ENCODE measurements at regions not wholly inside any gene's neighbourhood (a gene's known extent, or its start where the extent isn't known, plus 50 kb on each side); places are given as distances from the start of the nearest gene placed in this dataset.

- no peaks in the 10 kb centered on the region for H3K36me3 ChIP-seq (replicated peaks; ENCODE audit: low read depth, low read length)
- no peak overlapping the region for H2AFZ ChIP-seq (ENCODE audit: low read depth, low read length)
- H4K20me1 ChIP-seq (ENCODE audit: insufficient read depth, low read length) = no peaks in the 10 kb centered on the region
- H3K9ac ChIP-seq (ENCODE audit: low read length) = no peak overlapping the region
- H3K27me3 ChIP-seq (ENCODE audit: low read depth, low read length) = no peaks in the 10 kb centered on the region
- H3K4me2 ChIP-seq (ENCODE audit: low read length) = no peak overlapping the region
- H3K9me3 ChIP-seq (ENCODE audit: insufficient read depth, low read length) = no peaks in the 10 kb centered on the region
- H3K4me1 ChIP-seq (ENCODE audit: low read length) = no peaks in the 10 kb centered on the region
- H3K79me2 ChIP-seq (ENCODE audit: low read length) = no peaks in the 10 kb centered on the region
- H3K27ac ChIP-seq (ENCODE audit: low read length) = no peak overlapping the region
- H3K4me3 ChIP-seq (ENCODE audit: low read length) = no peak overlapping the region
- TF ChIP-seq CTCF (IDR thresholded peaks at IDR 0.05; ENCODE audit: low read depth, low read length) = no peak
- no peak for TF ChIP-seq EZH2phosphoT487 (IDR thresholded peaks at IDR 0.05; ENCODE audit: low read depth)
These were observed 297.6 kb upstream of the C2CD4B start for GRCh38 chr15:62462721-62463120.

GRCh38 chr15:62464705-62465104, 299.6 kb upstream of the C2CD4B start:
- Histone ChIP-seq H3K9ac (ENCODE audit: low read length) (no peak overlapping the region), H4K20me1 (ENCODE audit: insufficient read depth, low read length) (no peaks in the 10 kb centered on the region), H3K36me3 (replicated peaks; ENCODE audit: low read depth, low read length) (no peaks in the 10 kb centered on the region), H3K4me3 (ENCODE audit: low read length) (no peak overlapping the region), H2AFZ (ENCODE audit: low read depth, low read length) (no peak overlapping the region), H3K9me3 (ENCODE audit: insufficient read depth, low read length) (no peaks in the 10 kb centered on the region), H3K79me2 (ENCODE audit: low read length) (no peaks in the 10 kb centered on the region), H3K4me1 (ENCODE audit: low read length) (no peaks in the 10 kb centered on the region), H3K27me3 (ENCODE audit: low read depth, low read length) (no peaks in the 10 kb centered on the region), H3K4me2 (ENCODE audit: low read length) (no peak overlapping the region), H3K27ac (ENCODE audit: low read length) (no peak overlapping the region)
- TF ChIP-seq EZH2phosphoT487 (IDR thresholded peaks at IDR 0.05; ENCODE audit: low read depth) = no peak
- no peak for TF ChIP-seq CTCF (IDR thresholded peaks at IDR 0.05; ENCODE audit: low read depth, low read length)

- Histone ChIP-seq H3K27me3 (ENCODE audit: low read depth, low read length) (no peaks in the 10 kb centered on the region), H3K4me3 (ENCODE audit: low read length) (no peak overlapping the region), H3K4me2 (ENCODE audit: low read length) (no peak overlapping the region), H3K79me2 (ENCODE audit: low read length) (no peaks in the 10 kb centered on the region), H3K9me3 (ENCODE audit: insufficient read depth, low read length) (no peaks in the 10 kb centered on the region), H4K20me1 (ENCODE audit: insufficient read depth, low read length) (no peaks in the 10 kb centered on the region), H2AFZ (ENCODE audit: low read depth, low read length) (no peak overlapping the region), H3K27ac (ENCODE audit: low read length) (no peak overlapping the region), H3K4me1 (ENCODE audit: low read length) (peaks cover 3% of the 10 kb centered on the region), H3K9ac (ENCODE audit: low read length) (no peak overlapping the region), H3K36me3 (replicated peaks; ENCODE audit: low read depth, low read length) (no peaks in the 10 kb centered on the region)
- TF ChIP-seq EZH2phosphoT487 (IDR thresholded peaks at IDR 0.05; ENCODE audit: low read depth) (no peak), CTCF (IDR thresholded peaks at IDR 0.05; ENCODE audit: low read depth, low read length) (no peak)
These were observed 300.1 kb upstream of the C2CD4B start for GRCh38 chr15:62465173-62465572.

- TF ChIP-seq CTCF (IDR thresholded peaks at IDR 0.05; ENCODE audit: low read depth, low read length) = no peak
- no peak for TF ChIP-seq EZH2phosphoT487 (IDR thresholded peaks at IDR 0.05; ENCODE audit: low read depth)
- Histone ChIP-seq H3K4me2 (ENCODE audit: low read length) (no peak overlapping the region), H3K4me1 (ENCODE audit: low read length) (peaks cover 46% of the 10 kb centered on the region), H3K27me3 (ENCODE audit: low read depth, low read length) (no peaks in the 10 kb centered on the region), H3K27ac (ENCODE audit: low read length) (no peak overlapping the region), H3K9ac (ENCODE audit: low read length) (no peak overlapping the region), H3K9me3 (ENCODE audit: insufficient read depth, low read length) (no peaks in the 10 kb centered on the region), H3K79me2 (ENCODE audit: low read length) (no peaks in the 10 kb centered on the region), H4K20me1 (ENCODE audit: insufficient read depth, low read length) (no peaks in the 10 kb centered on the region), H2AFZ (ENCODE audit: low read depth, low read length) (no peak overlapping the region), H3K4me3 (ENCODE audit: low read length) (no peak overlapping the region), H3K36me3 (replicated peaks; ENCODE audit: low read depth, low read length) (no peaks in the 10 kb centered on the region)
These were observed 304.4 kb upstream of the C2CD4B start for GRCh38 chr15:62469478-62469873.

Data from OCI-LY3 (cell line).